MG63 (cell line): ENCODE measurements at regions not wholly inside any gene's neighbourhood (a gene's known extent, or its start where the extent isn't known, plus 50 kb on each side); places are given as distances from the start of the nearest gene placed in this dataset.

Experiments
- DNase-seq: peaks from one replicate; pipeline ENCODE4 v3.0.0-alpha.2; 2020
- H3K27me3 ChIP-seq: fragments of 250-450 bp; sonication (Bioruptor Pico); 2 replicates; pipeline ENCODE4 v1.5.1; 2020; ENCODE audit warnings: mild to moderate bottlenecking, moderate library complexity
- H3K36me3 ChIP-seq: fragments of 250-450 bp; sonication (Bioruptor Pico); 2 replicates; pipeline ENCODE4 v1.5.1; 2020; ENCODE audit warnings: mild to moderate bottlenecking, moderate library complexity
- H3K4me3 ChIP-seq: fragments of 250-450 bp; sonication (Bioruptor Pico); 2 replicates; pipeline ENCODE4 v1.5.1; 2020; ENCODE audit warnings: mild to moderate bottlenecking, moderate library complexity
- H3K9me3 ChIP-seq: fragments of 250-450 bp; sonication (Bioruptor Pico); 2 replicates; pipeline ENCODE4 v1.5.1; 2020; ENCODE audit warnings: mild to moderate bottlenecking, moderate library complexity

- no peaks in the 10 kb centered on the region for H3K36me3 ChIP-seq
- peaks cover 8% of the 10 kb centered on the region for H3K27me3 ChIP-seq
- no peaks in the 10 kb centered on the region for H3K9me3 ChIP-seq
- no peak for DNase-seq
- no peak overlapping the region for H3K4me3 ChIP-seq
These were observed 824.5 kb upstream of the WWC1 start for GRCh38 chr5:167466992-167467391.

GRCh38 chr5:167472566-167473108 is 818.8 kb upstream of the WWC1 start:
- no peak overlapping the region for H3K4me3 ChIP-seq
- H3K9me3 ChIP-seq, result no peaks in the 10 kb centered on the region
- peaks cover 8% of the 10 kb centered on the region for H3K27me3 ChIP-seq
- DNase-seq, result no peak
- H3K36me3 ChIP-seq, result no peaks in the 10 kb centered on the region

- Histone ChIP-seq H3K27me3 (no peaks in the 10 kb centered on the region), H3K36me3 (no peaks in the 10 kb centered on the region), H3K4me3 (no peak overlapping the region), H3K9me3 (no peaks in the 10 kb centered on the region)
- DNase-seq, result no peak
These were observed 813.3 kb upstream of the WWC1 start for GRCh38 chr5:167478188-167478587.

- Histone ChIP-seq H3K27me3 (no peaks in the 10 kb centered on the region), H3K36me3 (no peaks in the 10 kb centered on the region), H3K9me3 (no peaks in the 10 kb centered on the region), H3K4me3 (no peak overlapping the region)
- no peak for DNase-seq
These were observed 811.7 kb upstream of the WWC1 start for GRCh38 chr5:167479779-167480178.

- no peak for DNase-seq
- no peaks in the 10 kb centered on the region for H3K27me3 ChIP-seq
- no peak overlapping the region for H3K4me3 ChIP-seq
- H3K9me3 ChIP-seq, result no peaks in the 10 kb centered on the region
- no peaks in the 10 kb centered on the region for H3K36me3 ChIP-seq
These were observed 810.1 kb upstream of the WWC1 start for GRCh38 chr5:167481345-167481744.

- Histone ChIP-seq H3K27me3 (no peaks in the 10 kb centered on the region), H3K9me3 (no peaks in the 10 kb centered on the region)
These were observed 808.9 kb upstream of the WWC1 start for GRCh38 chr5:167482555-167482954.

GRCh38 chr5:167485061-167485774 is 806.2 kb upstream of the WWC1 start:
- H3K9me3 ChIP-seq, result no peaks in the 10 kb centered on the region
- no peak for DNase-seq
- H3K36me3 ChIP-seq, result no peaks in the 10 kb centered on the region
- no peaks in the 10 kb centered on the region; the same call in 1 of the 2 replicates for H3K27me3 ChIP-seq
- no peak overlapping the region for H3K4me3 ChIP-seq

More at GRCh38 chr5:167482555-167482954, 808.9 kb upstream of the WWC1 start:
- DNase-seq, result no peak
- Histone ChIP-seq H3K4me3 (no peak overlapping the region), H3K36me3 (no peaks in the 10 kb centered on the region)

- H3K36me3 ChIP-seq, result no peaks in the 10 kb centered on the region
- H3K4me3 ChIP-seq, result no peak overlapping the region
- no peaks in the 10 kb centered on the region for H3K9me3 ChIP-seq
- H3K27me3 ChIP-seq, result no peaks in the 10 kb centered on the region; the same call in 1 of the 2 replicates
- DNase-seq, result no peak
These were observed 803.1 kb upstream of the WWC1 start for GRCh38 chr5:167488371-167488770.

- DNase-seq, result no peak
- Histone ChIP-seq H3K9me3 (no peaks in the 10 kb centered on the region), H3K27me3 (no peaks in the 10 kb centered on the region; the same call in 1 of the 2 replicates), H3K36me3 (no peaks in the 10 kb centered on the region), H3K4me3 (no peak overlapping the region)
These were observed 802.2 kb upstream of the WWC1 start for GRCh38 chr5:167489202-167489601.

- Histone ChIP-seq H3K36me3 (no peaks in the 10 kb centered on the region), H3K4me3 (no peak overlapping the region), H3K9me3 (no peaks in the 10 kb centered on the region), H3K27me3 (peaks cover 4% of the 10 kb centered on the region)
- no peak for DNase-seq
These were observed 787.3 kb upstream of the WWC1 start for GRCh38 chr5:167503926-167504720.

GRCh38 chr5:167507463-167508233 is 783.8 kb upstream of the WWC1 start:
- no peak overlapping the region for H3K4me3 ChIP-seq
- H3K9me3 ChIP-seq, result no peaks in the 10 kb centered on the region
- DNase-seq, result no peak
- H3K27me3 ChIP-seq, result peaks cover 21% of the 10 kb centered on the region
- no peaks in the 10 kb centered on the region for H3K36me3 ChIP-seq

- no peak for DNase-seq
- no peaks in the 10 kb centered on the region for H3K36me3 ChIP-seq
- H3K4me3 ChIP-seq, result no peak overlapping the region
- H3K27me3 ChIP-seq, result peaks cover 29% of the 10 kb centered on the region
- H3K9me3 ChIP-seq, result no peaks in the 10 kb centered on the region
These were observed 782.4 kb upstream of the WWC1 start for GRCh38 chr5:167509076-167509475.

GRCh38 chr5:167511276-167511675 is 780.2 kb upstream of the WWC1 start:
- no peak for DNase-seq
- Histone ChIP-seq H3K27me3 (peaks cover 28% of the 10 kb centered on the region), H3K36me3 (no peaks in the 10 kb centered on the region), H3K4me3 (no peak overlapping the region), H3K9me3 (no peaks in the 10 kb centered on the region)

GRCh38 chr5:167512111-167512510 is 779.3 kb upstream of the WWC1 start:
- DNase-seq, result no peak
- Histone ChIP-seq H3K9me3 (no peaks in the 10 kb centered on the region), H3K36me3 (no peaks in the 10 kb centered on the region), H3K4me3 (no peak overlapping the region), H3K27me3 (peaks cover 30% of the 10 kb centered on the region)

- DNase-seq, result no peak
- Histone ChIP-seq H3K4me3 (no peak overlapping the region), H3K9me3 (no peaks in the 10 kb centered on the region), H3K36me3 (no peaks in the 10 kb centered on the region), H3K27me3 (peaks cover 30% of the 10 kb centered on the region)
These were observed 778.1 kb upstream of the WWC1 start for GRCh38 chr5:167513381-167513780.

- no peak for DNase-seq
- no peak overlapping the region for H3K4me3 ChIP-seq
- H3K27me3 ChIP-seq, result peaks cover 27% of the 10 kb centered on the region
- no peaks in the 10 kb centered on the region for H3K36me3 ChIP-seq
- no peaks in the 10 kb centered on the region for H3K9me3 ChIP-seq
These were observed 777.0 kb upstream of the WWC1 start for GRCh38 chr5:167514461-167514860.

- Histone ChIP-seq H3K27me3 (peaks cover 4% of the 10 kb centered on the region; the same call in 1 of the 2 replicates), H3K4me3 (no peak overlapping the region), H3K36me3 (no peaks in the 10 kb centered on the region), H3K9me3 (no peaks in the 10 kb centered on the region)
- no peak for DNase-seq
These were observed 766.4 kb upstream of the WWC1 start for GRCh38 chr5:167525004-167525403.
